HK-2 (cell line): ENCODE measurements at regions not wholly inside any gene's neighbourhood (a gene's known extent, or its start where the extent isn't known, plus 50 kb on each side); places are given as distances from the start of the nearest gene placed in this dataset.
"Not testable (repeated sequence)": the region's sequence is repeated elsewhere in the genome, so short reads cannot be mapped to it uniquely, and the experiment has no call there.

Experiments used
- DNase-seq: peaks from one replicate; pipeline ENCODE4 v3.0.0-alpha.2; 2018; ENCODE audit not compliant: unreplicated experiment

- DNase-seq: no peak
These were observed 446.8 kb downstream of the COL11A1 start for GRCh38 chr1:102661481-102661880.

DNA sequence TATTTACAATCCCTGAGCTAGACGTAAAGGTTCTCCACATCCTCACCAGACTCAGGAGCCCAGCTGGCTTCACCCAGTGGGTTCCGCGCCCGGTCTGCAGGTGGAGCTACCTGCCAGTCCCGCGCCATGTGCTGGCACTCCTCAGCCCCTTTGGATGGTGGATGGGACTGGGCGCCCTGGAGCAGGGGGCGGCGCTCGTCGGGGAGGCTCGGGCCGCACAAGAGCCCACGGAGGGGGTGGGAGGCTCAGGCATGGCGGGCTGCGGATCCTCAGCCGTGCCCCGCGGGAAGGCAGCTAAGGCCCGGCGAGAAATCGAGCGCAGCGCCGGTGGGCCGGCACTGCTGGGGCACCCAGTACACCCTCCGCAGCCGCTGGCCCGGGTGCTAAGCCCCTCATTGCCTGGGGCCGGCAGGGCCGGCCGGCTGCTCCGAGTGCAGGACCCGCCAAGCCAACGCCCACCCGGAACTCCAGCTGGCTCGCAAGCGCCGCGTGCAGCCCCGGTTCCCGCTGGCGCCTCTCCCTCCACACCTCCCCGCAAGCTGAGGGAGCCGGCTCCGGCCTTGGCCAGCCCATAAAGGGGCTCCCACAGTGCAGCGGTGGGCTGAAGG lies 448.3 kb downstream of the COL11A1 start:
- DNase-seq: not testable (repeated sequence)

- no peak for DNase-seq
These were observed 453.3 kb downstream of the COL11A1 start for GRCh38 chr1:102655034-102655433.

DNA sequence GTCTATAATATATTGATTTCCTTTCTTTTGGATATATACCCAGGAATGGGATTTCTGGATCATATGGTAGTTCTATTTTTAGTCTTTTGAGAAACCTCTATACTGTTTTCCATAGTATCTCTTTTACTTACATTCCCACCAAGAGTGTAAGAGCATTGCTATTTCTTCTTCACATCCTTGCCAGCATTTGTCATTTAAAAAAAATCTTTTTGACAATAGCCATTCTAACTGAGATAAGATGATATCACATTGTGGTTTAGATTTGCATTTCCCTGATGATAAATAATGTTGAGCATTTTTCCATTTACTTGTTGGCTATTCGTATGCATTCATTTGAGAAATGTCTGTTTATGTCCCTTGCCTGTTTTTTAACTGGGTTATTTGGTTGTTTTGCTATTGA lies 467.4 kb downstream of the COL11A1 start:
- DNase-seq: no peak

GRCh38 chr1:102640312-102640711 lies 468.0 kb downstream of the COL11A1 start:
- no peak for DNase-seq

- DNase-seq: no peak
These were observed 476.6 kb downstream of the COL11A1 start for GRCh38 chr1:102631691-102632090.

- no peak for DNase-seq
These were observed 478.3 kb downstream of the COL11A1 start for GRCh38 chr1:102630041-102630440.

- no peak for DNase-seq
These were observed 480.2 kb downstream of the COL11A1 start for GRCh38 chr1:102628109-102628613.

DNA sequence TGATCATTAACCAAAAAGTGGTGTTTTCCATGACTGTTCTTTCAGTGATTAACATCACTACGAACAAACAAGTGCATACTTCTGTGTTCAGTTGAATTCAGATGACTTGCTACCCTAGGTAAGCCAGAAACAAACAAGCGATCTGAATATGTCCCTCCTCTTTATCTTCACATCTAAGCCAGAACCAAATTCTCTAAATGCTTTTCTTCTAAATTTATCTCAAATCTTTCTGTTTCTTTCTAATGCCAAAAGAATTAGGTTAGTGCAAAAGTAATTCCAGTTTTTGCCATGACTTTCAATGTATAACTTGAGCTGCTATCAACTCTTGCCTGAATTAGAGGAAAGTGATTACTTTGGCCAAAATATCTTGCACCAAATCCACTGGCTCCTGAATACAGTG lies 481.2 kb downstream of the COL11A1 start:
- DNase-seq: no peak

- DNase-seq: no peak
These were observed 492.4 kb downstream of the COL11A1 start for GRCh38 chr1:102615896-102616295.

GRCh38 chr1:102595106-102595505 lies 513.2 kb downstream of the COL11A1 start:
- DNase-seq: peak; percentile 4

GRCh38 chr1:102593276-102593675 lies 515.0 kb downstream of the COL11A1 start:
- DNase-seq: no peak

- DNase-seq: no peak
These were observed 519.8 kb downstream of the COL11A1 start for GRCh38 chr1:102588536-102588935.

GRCh38 chr1:102586022-102586421 lies 522.3 kb downstream of the COL11A1 start:
- no peak for DNase-seq

DNA sequence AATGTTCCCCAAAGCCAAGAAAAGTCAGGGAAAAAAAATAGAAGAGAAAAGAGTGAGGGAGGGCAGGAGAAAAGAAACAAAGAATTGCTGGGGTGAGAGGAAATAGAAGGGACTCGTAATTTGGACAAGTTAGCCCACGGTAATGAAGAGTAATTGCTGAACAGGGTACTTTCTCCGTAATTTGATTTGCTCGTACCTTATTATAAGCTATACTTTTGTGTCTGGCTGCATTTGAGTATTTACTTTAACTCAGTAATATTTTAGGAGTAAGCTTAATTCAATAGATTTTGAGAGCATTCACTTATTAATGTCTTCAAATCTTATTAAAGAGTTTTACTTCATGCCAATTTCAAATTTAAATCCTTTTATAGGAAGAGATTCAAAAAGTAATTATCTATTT lies 527.5 kb downstream of the COL11A1 start:
- DNase-seq: no peak

- DNase-seq: no peak
These were observed 529.5 kb downstream of the COL11A1 start for GRCh38 chr1:102578804-102579203.

DNA sequence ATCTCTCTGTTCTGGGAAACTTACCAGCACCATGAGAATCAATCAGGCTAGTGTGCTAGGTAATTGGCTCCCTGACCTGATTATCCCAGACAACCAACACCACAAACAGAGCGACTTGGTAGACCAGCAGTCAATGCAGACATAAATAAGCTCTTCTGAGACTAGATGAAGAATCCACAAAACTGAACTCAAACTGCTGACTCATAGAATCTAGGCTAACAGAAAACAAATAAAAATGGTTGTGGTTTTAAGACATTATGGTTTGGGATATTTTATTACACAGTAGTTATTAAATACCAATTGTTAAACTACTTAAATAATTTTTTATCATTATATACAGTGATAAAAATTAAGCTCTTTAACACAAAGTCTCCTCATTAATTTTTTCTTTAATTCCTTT lies 535.7 kb downstream of the COL11A1 start:
- no peak for DNase-seq

DNA sequence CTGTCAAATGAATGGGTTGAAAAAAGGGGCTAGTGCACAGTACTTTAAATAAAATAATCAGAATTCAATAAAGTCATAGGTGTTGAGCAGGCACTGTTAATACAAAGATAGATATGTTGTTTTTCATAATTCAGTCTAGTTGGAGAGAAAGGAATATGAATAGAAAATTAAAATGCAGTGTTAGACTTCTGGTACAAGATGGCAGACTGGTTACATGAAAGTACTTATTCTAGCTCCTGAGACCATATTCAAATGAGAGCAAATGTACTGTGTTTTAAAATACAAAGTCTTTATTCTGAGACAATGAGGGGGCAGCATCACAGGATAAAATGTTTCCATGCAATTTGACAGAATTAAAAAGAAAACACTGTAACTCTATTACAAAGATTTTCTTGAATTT lies 542.1 kb downstream of the COL11A1 start:
- DNase-seq: no peak

- DNase-seq: no peak
These were observed 545.9 kb downstream of the COL11A1 start for GRCh38 chr1:102562380-102562779.

DNA sequence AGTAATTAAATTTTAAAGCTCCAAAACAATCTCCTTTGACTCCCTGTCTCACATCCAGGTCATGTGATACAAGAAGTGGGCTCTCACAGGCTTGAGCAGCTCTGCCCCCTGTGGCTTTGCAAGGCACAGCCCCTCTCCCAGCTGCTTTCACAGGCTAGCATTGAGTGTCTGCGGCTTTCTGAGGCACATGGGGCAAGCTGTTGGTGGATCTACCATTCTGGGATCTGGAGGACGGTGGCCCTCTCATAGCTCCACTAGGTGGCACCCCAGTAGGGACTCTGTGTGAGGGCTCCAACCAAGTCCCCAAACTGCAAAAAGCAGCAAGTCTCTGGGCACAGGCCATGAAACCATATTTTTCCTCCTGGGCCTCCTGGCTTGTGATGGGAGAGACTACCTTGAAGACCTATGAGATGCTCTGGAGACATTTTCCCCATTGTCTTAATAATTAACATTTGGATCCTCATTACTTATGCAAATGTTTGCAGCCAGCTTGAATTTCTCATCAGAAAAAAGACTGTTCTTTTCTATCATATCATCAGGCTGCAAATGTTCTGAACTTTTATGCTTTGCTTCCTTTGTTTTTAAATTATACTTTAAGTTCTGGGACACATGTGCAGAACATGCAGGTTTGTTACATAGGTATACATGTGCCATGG lies 554.1 kb upstream of the OLFM3 start:
- peak; percentile 19 for DNase-seq

- no peak for DNase-seq
These were observed 549.5 kb upstream of the OLFM3 start for GRCh38 chr1:102546251-102546650.

GRCh38 chr1:102535829-102536505 lies 539.2 kb upstream of the OLFM3 start:
- DNase-seq: no peak

GRCh38 chr1:102531036-102531435 lies 534.3 kb upstream of the OLFM3 start:
- DNase-seq: no peak
